GM12865 (cell line): ENCODE measurements at regions not wholly inside any gene's neighbourhood (a gene's known extent, or its start where the extent isn't known, plus 50 kb on each side); places are given as distances from the start of the nearest gene placed in this dataset.

Experiments used
- DNase-seq: peaks from one replicate; pipeline ENCODE4 v3.0.0; 2010; ENCODE audit warnings: low read depth
- H3K4me3 ChIP-seq: 2 replicates; pipeline ENCODE4 v1.5.1; 2011; ENCODE audit warnings: mild to moderate bottlenecking, low read depth, low read length, control low read depth
- CTCF ChIP-seq: IDR thresholded peaks from 2 replicates; pipeline ENCODE4 v1.5.1; 2011; ENCODE audit warnings: low read length, control low read depth, low read depth, inconsistent platforms; ENCODE audit not compliant: insufficient read depth; ENCODE audit errors: missing control alignments

GRCh38 chr21:38751379-38752050 lies 54.2 kb upstream of the ETS2 start:
- no peak overlapping the region for H3K4me3 ChIP-seq
- TF ChIP-seq CTCF = no peak
- DNase-seq = no peak

GRCh38 chr21:38752051-38752505 lies 53.7 kb upstream of the ETS2 start:
- TF ChIP-seq CTCF = no peak
- H3K4me3 ChIP-seq = no peak overlapping the region
- no peak for DNase-seq

GRCh38 chr21:38753114-38753513 lies 52.6 kb upstream of the ETS2 start:
- no peak for TF ChIP-seq CTCF
- no peak for DNase-seq
- H3K4me3 ChIP-seq = no peak overlapping the region

GRCh38 chr21:38753557-38753971 lies 52.2 kb upstream of the ETS2 start:
- TF ChIP-seq CTCF = no peak
- H3K4me3 ChIP-seq = no peak overlapping the region
- no peak for DNase-seq
